GM23338 (cell line): ENCODE measurements at regions not wholly inside any gene's neighbourhood (a gene's known extent, or its start where the extent isn't known, plus 50 kb on each side); places are given as distances from the start of the nearest gene placed in this dataset.

Experiments used
- ETS1 ChIP-seq: IDR thresholded peaks from 2 replicates; pipeline ENCODE4 v1.6.1; 2016; ENCODE audit warnings: antibody characterized with exemption
- EZH2 ChIP-seq: fragments of 200-600 bp; sonication (generic); IDR thresholded peaks from one replicate; pipeline ENCODE4 v1.8.0; 2017; ENCODE audit warnings: antibody characterized with exemption, mild to moderate bottlenecking, low read depth; ENCODE audit not compliant: unreplicated experiment
- TF ChIP-seq, protein P1 (sequence below), 2 experiments: fragments of 200-600 bp in 1 of 2; sonication (generic) in 1 of 2; conservative IDR thresholded peaks; 2 replicates each; pipeline versions ENCODE4 v1.5.1 to v1.6.1; 2016 to 2017; ENCODE audit warnings: antibody characterized with exemption in 2 of 2, low read depth in 2 of 2, mild to moderate bottlenecking in 2 of 2, moderate library complexity in 1 of 2

DNA sequence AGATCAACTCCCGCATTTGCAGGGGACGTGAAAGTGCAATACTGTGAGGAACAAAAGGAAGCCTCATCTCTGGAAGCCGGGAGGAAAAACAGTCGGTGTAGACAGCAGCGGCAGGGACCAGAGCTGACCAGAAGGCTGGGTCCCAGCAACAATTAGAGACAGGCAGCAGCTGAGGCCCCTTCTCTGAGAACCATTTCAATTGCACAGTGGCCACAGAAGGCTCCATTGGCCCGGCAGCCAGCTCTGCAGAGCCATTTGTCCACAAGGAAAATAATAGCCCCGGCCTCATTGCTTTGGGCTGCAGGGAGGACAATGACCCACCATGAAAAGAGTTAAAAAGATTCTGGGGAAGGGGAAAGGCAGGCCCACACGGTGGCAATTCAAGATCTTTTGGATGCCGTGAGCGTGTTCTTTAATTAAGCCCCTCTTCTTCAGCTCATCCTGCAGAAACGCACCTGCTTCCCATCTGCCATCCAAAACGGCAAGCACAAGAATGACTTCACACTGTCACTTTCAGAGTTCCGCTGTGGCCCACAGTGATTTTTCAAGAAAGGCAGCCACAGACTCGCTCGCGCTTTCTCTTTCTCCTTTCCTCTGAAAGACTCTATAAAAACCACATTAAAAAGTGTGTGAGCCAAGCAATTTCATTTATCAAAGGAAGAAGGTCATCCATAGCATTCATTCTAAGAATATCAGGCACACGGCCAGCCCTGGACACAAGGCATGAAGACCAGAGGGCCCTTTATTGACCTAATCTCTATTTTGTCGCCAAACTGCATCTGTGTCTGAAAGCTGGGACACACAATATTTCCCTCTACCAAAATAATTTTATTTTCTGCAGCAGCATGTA lies 293.6 kb downstream of the SOX11 start:
- TF ChIP-seq, protein P1, sequence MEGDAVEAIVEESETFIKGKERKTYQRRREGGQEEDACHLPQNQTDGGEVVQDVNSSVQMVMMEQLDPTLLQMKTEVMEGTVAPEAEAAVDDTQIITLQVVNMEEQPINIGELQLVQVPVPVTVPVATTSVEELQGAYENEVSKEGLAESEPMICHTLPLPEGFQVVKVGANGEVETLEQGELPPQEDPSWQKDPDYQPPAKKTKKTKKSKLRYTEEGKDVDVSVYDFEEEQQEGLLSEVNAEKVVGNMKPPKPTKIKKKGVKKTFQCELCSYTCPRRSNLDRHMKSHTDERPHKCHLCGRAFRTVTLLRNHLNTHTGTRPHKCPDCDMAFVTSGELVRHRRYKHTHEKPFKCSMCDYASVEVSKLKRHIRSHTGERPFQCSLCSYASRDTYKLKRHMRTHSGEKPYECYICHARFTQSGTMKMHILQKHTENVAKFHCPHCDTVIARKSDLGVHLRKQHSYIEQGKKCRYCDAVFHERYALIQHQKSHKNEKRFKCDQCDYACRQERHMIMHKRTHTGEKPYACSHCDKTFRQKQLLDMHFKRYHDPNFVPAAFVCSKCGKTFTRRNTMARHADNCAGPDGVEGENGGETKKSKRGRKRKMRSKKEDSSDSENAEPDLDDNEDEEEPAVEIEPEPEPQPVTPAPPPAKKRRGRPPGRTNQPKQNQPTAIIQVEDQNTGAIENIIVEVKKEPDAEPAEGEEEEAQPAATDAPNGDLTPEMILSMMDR (conservative IDR thresholded peaks at IDR 0.05; ENCODE audit: low read depth in 2 of 2) = no peak
- TF ChIP-seq ETS1 (no peak), EZH2 (no peak)
